ENCODE measurements at regions not wholly inside any gene's neighbourhood (a gene's known extent, or its start where the extent isn't known, plus 50 kb on each side); places are given as distances from the start of the nearest gene placed in this dataset.

- peak; percentile 87 for DNase-seq (ENCODE audit: low read depth)
- no peak for TF ChIP-seq CTCF (IDR thresholded peaks at IDR 0.05; ENCODE audit: control insufficient read depth, extremely low read depth, insufficient read depth)
- no peak overlapping the region for H3K4me3 ChIP-seq (ENCODE audit: low read depth, low read length)
Observed at GRCh38 chr6:92849636-92850035, 569.7 kb downstream of the EPHA7 start.

GRCh38 chr6:92848901-92849300, 570.5 kb downstream of the EPHA7 start:
- no peak for DNase-seq (ENCODE audit: low read depth)
- no peak for TF ChIP-seq CTCF (IDR thresholded peaks at IDR 0.05; ENCODE audit: control insufficient read depth, extremely low read depth, insufficient read depth)
- H3K4me3 ChIP-seq (ENCODE audit: low read depth, low read length): no peak overlapping the region

GRCh38 chr6:92848459-92848858, 570.9 kb downstream of the EPHA7 start:
- DNase-seq (ENCODE audit: low read depth): no peak
- H3K4me3 ChIP-seq (ENCODE audit: low read depth, low read length): no peak overlapping the region
- no peak for TF ChIP-seq CTCF (IDR thresholded peaks at IDR 0.05; ENCODE audit: control insufficient read depth, extremely low read depth, insufficient read depth)

GRCh38 chr6:92847988-92848387, 571.4 kb downstream of the EPHA7 start:
- H3K4me3 ChIP-seq (ENCODE audit: low read depth, low read length): no peak overlapping the region
- DNase-seq (ENCODE audit: low read depth): no peak
- TF ChIP-seq CTCF (IDR thresholded peaks at IDR 0.05; ENCODE audit: control insufficient read depth, extremely low read depth, insufficient read depth): no peak

GRCh38 chr6:92840246-92840930, 579.0 kb downstream of the EPHA7 start:
- no peak overlapping the region for H3K4me3 ChIP-seq (ENCODE audit: low read depth, low read length)
- no peak for DNase-seq (ENCODE audit: low read depth)

GRCh38 chr6:92828788-92829187, 590.6 kb downstream of the EPHA7 start:
- no peak for DNase-seq (ENCODE audit: low read depth)
- TF ChIP-seq CTCF (IDR thresholded peaks at IDR 0.05; ENCODE audit: control insufficient read depth, extremely low read depth, insufficient read depth): no peak

More at GRCh38 chr6:92840246-92840930, 579.0 kb downstream of the EPHA7 start:
- TF ChIP-seq CTCF (IDR thresholded peaks at IDR 0.05; ENCODE audit: control insufficient read depth, extremely low read depth, insufficient read depth): no peak

GRCh38 chr6:92827104-92827503, 592.3 kb downstream of the EPHA7 start:
- DNase-seq (ENCODE audit: low read depth): no peak
- TF ChIP-seq CTCF (IDR thresholded peaks at IDR 0.05; ENCODE audit: control insufficient read depth, extremely low read depth, insufficient read depth): no peak
- no peak overlapping the region for H3K4me3 ChIP-seq (ENCODE audit: low read depth, low read length)

More at GRCh38 chr6:92828788-92829187, 590.6 kb downstream of the EPHA7 start:
- H3K4me3 ChIP-seq (ENCODE audit: low read depth, low read length): no peak overlapping the region
